ENCODE measurements at regions not wholly inside any gene's neighbourhood (a gene's known extent, or its start where the extent isn't known, plus 50 kb on each side); places are given as distances from the start of the nearest gene placed in this dataset.
A peak's percentile ranks its signal among the peaks of the same experiment; 100 is the strongest.

DNA sequence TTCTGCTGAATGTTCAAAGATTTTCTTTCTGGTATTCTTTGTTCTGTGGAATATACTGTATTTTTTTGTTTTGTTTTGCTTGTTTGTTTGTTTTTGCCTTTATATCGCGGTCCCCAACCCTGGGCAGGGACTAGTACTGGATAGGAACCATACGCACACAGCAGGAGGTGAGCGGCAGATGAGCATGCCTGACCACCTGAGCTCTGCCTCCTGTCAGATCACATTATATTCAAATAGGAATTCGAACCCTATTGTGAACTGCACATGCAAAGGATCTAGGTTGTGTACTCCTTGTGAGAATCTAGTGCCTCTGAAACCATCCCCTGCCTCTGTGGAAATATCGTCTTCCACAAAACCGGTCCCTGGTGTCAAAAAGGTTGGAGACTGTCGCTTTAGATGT, 83.3 kb upstream of the ANO3 start:
- no peak for DNase-seq (ENCODE audit: low read depth)
- TF ChIP-seq, protein P1, sequence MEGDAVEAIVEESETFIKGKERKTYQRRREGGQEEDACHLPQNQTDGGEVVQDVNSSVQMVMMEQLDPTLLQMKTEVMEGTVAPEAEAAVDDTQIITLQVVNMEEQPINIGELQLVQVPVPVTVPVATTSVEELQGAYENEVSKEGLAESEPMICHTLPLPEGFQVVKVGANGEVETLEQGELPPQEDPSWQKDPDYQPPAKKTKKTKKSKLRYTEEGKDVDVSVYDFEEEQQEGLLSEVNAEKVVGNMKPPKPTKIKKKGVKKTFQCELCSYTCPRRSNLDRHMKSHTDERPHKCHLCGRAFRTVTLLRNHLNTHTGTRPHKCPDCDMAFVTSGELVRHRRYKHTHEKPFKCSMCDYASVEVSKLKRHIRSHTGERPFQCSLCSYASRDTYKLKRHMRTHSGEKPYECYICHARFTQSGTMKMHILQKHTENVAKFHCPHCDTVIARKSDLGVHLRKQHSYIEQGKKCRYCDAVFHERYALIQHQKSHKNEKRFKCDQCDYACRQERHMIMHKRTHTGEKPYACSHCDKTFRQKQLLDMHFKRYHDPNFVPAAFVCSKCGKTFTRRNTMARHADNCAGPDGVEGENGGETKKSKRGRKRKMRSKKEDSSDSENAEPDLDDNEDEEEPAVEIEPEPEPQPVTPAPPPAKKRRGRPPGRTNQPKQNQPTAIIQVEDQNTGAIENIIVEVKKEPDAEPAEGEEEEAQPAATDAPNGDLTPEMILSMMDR (IDR thresholded peaks at IDR 0.05; ENCODE audit: insufficient read depth, low read depth, low read length, missing control alignments): no peak
- no peak overlapping the region for H3K4me3 ChIP-seq (ENCODE audit: low read length)

DNA sequence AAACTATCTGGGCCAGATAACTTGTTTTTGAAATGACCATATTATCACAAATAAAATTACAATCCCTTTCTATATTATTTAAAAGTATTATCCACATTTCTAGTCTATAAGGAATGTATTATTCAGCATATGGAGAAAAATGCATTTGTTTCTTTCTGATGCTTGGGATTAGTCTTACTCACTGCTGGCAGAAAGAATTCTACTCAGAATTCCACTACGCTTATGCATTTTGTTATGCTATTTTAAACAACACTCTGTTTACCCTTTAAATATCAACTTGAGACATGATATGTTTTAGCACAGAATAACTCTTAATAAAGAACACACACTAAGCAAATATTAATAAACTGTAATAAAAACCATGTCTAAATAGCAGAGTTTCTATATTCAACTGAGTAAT, 77.6 kb upstream of the ANO3 start:
- TF ChIP-seq, protein P1 (IDR thresholded peaks at IDR 0.05; ENCODE audit: insufficient read depth, low read depth, low read length, missing control alignments): no peak
- no peak for DNase-seq (ENCODE audit: low read depth)
- no peak overlapping the region for H3K4me3 ChIP-seq (ENCODE audit: low read length)

DNA sequence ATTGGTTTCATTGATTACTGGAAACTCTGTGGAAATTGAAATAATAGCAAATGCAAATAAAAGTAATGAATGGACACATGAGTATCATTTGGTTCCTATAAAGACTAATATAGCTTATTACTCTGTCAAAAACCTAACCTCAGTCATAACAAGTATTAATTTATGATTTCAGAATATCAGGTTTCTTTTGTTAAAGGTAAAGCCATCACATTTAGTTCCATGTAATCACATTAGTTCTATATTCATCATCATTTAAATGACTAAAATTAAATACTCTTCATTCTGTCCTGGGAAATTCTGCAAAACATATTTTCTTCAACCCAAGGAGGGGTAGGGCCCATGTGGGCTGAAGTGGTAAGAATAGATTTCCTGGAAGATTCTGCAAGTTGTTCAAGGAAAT, 68.2 kb upstream of the ANO3 start:
- DNase-seq (ENCODE audit: low read depth): no peak
- H3K4me3 ChIP-seq (ENCODE audit: low read length): no peak overlapping the region
- TF ChIP-seq, protein P1 (IDR thresholded peaks at IDR 0.05; ENCODE audit: insufficient read depth, low read depth, low read length, missing control alignments): no peak

DNA sequence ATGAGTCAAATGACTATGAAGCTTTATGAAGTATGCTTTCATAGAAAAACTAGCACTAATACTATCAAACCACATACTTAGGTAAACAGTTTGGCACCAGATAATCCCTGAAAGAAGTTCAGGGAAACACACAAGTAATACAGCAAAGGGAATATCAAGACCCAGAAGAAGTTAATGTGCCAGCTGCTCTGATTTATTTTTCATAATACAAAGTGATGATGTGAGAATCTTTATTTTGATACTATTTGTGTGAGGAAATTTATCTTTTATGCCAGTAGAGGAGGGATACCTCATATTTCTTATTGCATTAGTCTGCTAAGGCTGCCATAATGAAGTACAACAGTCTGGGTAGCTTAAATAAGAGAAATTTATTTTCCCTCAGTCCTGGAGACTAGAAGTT, 67.7 kb upstream of the ANO3 start:
- no peak overlapping the region for H3K4me3 ChIP-seq (ENCODE audit: low read length)
- TF ChIP-seq, protein P1 (IDR thresholded peaks at IDR 0.05; ENCODE audit: insufficient read depth, low read depth, low read length, missing control alignments): no peak
- DNase-seq (ENCODE audit: low read depth): no peak

DNA sequence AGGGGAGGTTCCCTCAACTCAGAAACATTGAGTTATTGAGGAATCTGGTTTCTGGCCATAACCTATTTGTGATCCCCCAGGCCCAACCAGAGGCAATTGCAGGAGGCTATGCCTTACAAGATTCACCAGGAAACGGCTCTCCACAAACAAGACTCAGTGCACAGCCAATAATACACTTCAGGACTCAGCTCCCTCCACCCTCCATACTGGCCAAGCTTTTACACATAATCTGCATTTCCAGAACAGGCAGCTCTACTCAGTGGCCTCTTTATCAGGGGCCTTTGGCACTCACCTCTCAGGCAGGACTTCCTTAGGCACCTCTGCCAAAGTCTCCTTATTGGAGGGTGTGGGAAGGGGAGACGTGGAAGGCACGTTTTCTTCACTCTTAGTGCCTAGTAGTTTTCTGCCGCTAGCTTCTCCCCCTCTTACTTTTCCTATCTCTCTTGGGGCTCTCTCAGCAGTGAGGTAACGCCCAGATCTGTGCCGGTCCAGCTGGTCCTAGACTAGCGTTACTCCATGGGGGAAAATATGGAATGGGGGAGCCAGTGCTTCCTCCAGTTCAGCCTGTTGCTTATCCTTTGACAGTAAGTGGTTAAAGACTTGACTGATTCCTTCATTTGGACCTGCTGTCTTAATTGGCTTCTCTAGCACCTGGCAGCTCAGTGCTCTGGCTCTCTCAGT, 62.8 kb upstream of the ANO3 start:
- TF ChIP-seq, protein P1 (IDR thresholded peaks at IDR 0.05; ENCODE audit: insufficient read depth, low read depth, low read length, missing control alignments): no peak
- DNase-seq (ENCODE audit: low read depth): no peak

DNA sequence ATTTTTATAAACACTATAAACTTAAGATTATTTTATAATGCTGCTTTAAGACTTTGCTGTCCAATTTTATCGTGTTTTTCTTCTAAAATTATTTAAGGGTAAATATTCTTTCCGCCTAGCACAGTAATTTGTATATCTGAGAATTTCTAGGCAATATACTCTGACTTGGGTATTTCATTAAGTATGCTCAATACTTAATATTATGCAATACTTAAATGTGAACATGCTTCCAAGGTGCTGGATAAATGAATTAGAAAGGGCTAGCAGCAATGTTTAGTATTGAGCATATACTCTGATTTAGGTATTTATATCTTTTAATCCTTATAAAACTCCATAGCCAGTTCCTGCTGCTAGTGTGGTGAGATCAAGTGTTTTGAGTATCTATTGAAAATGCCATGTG, 60.3 kb upstream of the ANO3 start:
- no peak for DNase-seq (ENCODE audit: low read depth)
- no peak overlapping the region for H3K4me3 ChIP-seq (ENCODE audit: low read length)
- TF ChIP-seq, protein P1 (IDR thresholded peaks at IDR 0.05; ENCODE audit: insufficient read depth, low read depth, low read length, missing control alignments): no peak

More for the DNA sequence above, 62.8 kb upstream of the ANO3 start:
- no peak overlapping the region for H3K4me3 ChIP-seq (ENCODE audit: low read length)

DNA sequence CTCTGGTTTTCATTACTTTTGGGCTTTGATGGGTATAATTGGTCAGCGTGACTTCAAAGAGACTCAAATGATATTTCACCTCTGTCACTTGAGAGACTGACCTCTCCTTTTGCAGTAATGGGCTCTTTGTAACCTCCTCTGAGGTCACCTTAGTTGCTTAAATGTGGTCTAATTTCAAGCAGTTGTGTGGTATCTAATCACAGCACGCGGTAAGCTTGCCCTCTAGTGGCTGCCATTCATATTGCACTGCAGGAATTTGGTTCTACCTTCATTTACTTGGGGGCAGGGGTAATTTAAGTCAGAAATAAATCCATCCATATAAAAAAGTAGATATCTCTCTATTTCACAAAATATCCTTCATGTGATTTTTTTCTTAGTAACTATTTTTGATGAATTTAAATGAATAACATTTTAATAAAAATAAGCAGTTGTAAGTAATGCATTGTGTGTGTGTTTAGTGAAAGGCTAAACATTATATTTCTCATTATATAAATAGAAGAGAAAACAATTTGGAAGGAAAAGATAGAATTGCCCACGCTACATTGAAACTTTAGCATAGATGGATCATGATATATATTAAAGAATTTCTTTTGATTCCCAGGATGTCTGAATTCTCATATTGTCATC, 55.0 kb upstream of the ANO3 start:
- TF ChIP-seq, protein P1 (IDR thresholded peaks at IDR 0.05; ENCODE audit: insufficient read depth, low read depth, low read length, missing control alignments): peak; percentile 99
- peak; percentile 73 for DNase-seq (ENCODE audit: low read depth)
- no peak overlapping the region for H3K4me3 ChIP-seq (ENCODE audit: low read length)

All from epithelial cell of esophagus (primary cell).